ENCODE measurements at regions not wholly inside any gene's neighbourhood (a gene's known extent, or its start where the extent isn't known, plus 50 kb on each side); places are given as distances from the start of the nearest gene placed in this dataset.

- TF ChIP-seq U2AF1 (optimal IDR thresholded peaks at IDR 0.05; ENCODE audit: low read depth, low read length), result no peak
- no peak for TF ChIP-seq NFE2L1 (tag; IDR thresholded peaks at IDR 0.05; ENCODE audit: borderline replicate concordance, low read depth)
- no peak for TF ChIP-seq ELF1 (tag; IDR thresholded peaks at IDR 0.05)
Measured at GRCh38 chr15:70438776-70439175, 324.6 kb downstream of the UACA start.
